MCF 10A (cell line): ENCODE measurements at regions not wholly inside any gene's neighbourhood (a gene's known extent, or its start where the extent isn't known, plus 50 kb on each side); places are given as distances from the start of the nearest gene placed in this dataset.

Source experiments
- BruUV-seq: library from RNA; stranded (reverse); fragments of 400-500 nt; replicated peaks from 2 replicates; lab custom pipeline; 2021; lab: Mats Ljungman, UMichigan
- CTCF ChIA-PET: fragments of 300-600 bp; sonication (Branson Sonifier 250); formaldehyde crosslinking; extraction: SDS; loops from one replicate; lab custom pipeline; 2021; ENCODE audit warnings: antibody characterized with exemption, inconsistent platforms; lab: Yijun Ruan, JAX
- POLR2A ChIA-PET: fragments of 300-600, 350-650 bp; sonication (Branson Sonifier 250); formaldehyde crosslinking; extraction: SDS; loops from one replicate; lab custom pipeline; 2020; ENCODE audit warnings: antibody characterized with exemption, inconsistent platforms; lab: Yijun Ruan, JAX
- DNase-seq: peaks from one replicate; pipeline ENCODE4 v3.0.0-alpha.2; 2018; ENCODE audit not compliant: unreplicated experiment
- H3K27ac Mint-ChIP-seq: one replicate; pipeline ENCODE4 v1.8.0; 2022; ENCODE audit warnings: mild to moderate bottlenecking, low read depth, mixed read lengths; ENCODE audit not compliant: unreplicated experiment
- H3K27me3 Mint-ChIP-seq: one replicate; pipeline ENCODE4 v1.8.0; 2022; ENCODE audit warnings: mixed read lengths; ENCODE audit not compliant: insufficient read depth, unreplicated experiment
- H3K36me3 Mint-ChIP-seq: one replicate; pipeline ENCODE4 v1.8.0; 2022; ENCODE audit warnings: mild to moderate bottlenecking, moderate library complexity, mixed read lengths; ENCODE audit not compliant: insufficient read depth, unreplicated experiment
- H3K4me1 Mint-ChIP-seq: one replicate; pipeline ENCODE4 v1.8.0; 2022; ENCODE audit warnings: mixed read lengths; ENCODE audit not compliant: insufficient read depth, unreplicated experiment
- H3K4me3 Mint-ChIP-seq: one replicate; pipeline ENCODE4 v1.8.0; 2022; ENCODE audit warnings: mild to moderate bottlenecking, moderate library complexity, mixed read lengths; ENCODE audit not compliant: unreplicated experiment
- H3K9me3 Mint-ChIP-seq: one replicate; pipeline ENCODE4 v1.8.0; 2022; ENCODE audit warnings: mixed read lengths; ENCODE audit not compliant: unreplicated experiment
- intact Hi-C: fragments of 100-400 bp; cut with micrococcal nuclease; formaldehyde crosslinking; loops from 2 replicates; pipeline ENCODE4 v1.14.1; 2022
- TF ChIP-seq, protein P1 (sequence below): fragments of 200-600 bp; IDR thresholded peaks from one replicate; pipeline ENCODE4 v1.8.0; 2022; ENCODE audit warnings: antibody characterized with exemption, mild to moderate bottlenecking; ENCODE audit not compliant: unreplicated experiment

DNA sequence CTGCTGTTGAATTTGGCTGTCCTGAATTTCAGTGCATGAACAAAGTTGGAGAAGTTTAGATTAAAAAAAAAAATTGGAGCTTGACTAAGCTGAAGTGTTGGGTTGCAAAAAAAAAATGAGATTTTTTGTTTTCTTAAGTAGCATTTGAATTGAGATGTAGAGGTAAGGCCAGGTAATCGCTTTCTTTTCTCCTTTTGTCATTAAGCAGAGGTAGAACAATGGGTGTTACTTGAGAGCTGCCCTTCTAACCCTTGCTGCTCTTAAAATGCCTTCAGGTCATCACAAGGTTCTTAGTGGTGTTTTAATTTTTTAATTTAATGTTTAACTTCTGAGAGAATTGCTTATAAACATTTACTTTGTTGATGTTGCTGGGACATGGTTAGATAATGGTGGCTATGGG lies 84.1 kb upstream of the PRDM1 start:
- POLR2A ChIA-PET = interaction anchor here (0.6 to 1.0 kb wide), 3 partner anchors 9 to 217 kb away, joined by 3 read pairs; no protein-coding TSS in a partner anchor
- TF ChIP-seq, protein P1, sequence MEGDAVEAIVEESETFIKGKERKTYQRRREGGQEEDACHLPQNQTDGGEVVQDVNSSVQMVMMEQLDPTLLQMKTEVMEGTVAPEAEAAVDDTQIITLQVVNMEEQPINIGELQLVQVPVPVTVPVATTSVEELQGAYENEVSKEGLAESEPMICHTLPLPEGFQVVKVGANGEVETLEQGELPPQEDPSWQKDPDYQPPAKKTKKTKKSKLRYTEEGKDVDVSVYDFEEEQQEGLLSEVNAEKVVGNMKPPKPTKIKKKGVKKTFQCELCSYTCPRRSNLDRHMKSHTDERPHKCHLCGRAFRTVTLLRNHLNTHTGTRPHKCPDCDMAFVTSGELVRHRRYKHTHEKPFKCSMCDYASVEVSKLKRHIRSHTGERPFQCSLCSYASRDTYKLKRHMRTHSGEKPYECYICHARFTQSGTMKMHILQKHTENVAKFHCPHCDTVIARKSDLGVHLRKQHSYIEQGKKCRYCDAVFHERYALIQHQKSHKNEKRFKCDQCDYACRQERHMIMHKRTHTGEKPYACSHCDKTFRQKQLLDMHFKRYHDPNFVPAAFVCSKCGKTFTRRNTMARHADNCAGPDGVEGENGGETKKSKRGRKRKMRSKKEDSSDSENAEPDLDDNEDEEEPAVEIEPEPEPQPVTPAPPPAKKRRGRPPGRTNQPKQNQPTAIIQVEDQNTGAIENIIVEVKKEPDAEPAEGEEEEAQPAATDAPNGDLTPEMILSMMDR = no peak
- intact Hi-C loops = no loop called here
- no peak overlapping the region for H3K4me3 Mint-ChIP-seq
- CTCF ChIA-PET = interaction anchor here (0.6 to 0.9 kb wide), 3 partner anchors 40 to 378 kb away, joined by 3 to 4 read pairs (median 4); no protein-coding TSS in a partner anchor
- no peak for DNase-seq
- H3K4me1 Mint-ChIP-seq = no peaks in the 10 kb centered on the region
- H3K36me3 Mint-ChIP-seq = no peaks in the 10 kb centered on the region
- no peaks in the 10 kb centered on the region for H3K9me3 Mint-ChIP-seq
- no peak overlapping the region for H3K27ac Mint-ChIP-seq
- no peaks in the 10 kb centered on the region for H3K27me3 Mint-ChIP-seq
- BruUV-seq = no TSS peak

DNA sequence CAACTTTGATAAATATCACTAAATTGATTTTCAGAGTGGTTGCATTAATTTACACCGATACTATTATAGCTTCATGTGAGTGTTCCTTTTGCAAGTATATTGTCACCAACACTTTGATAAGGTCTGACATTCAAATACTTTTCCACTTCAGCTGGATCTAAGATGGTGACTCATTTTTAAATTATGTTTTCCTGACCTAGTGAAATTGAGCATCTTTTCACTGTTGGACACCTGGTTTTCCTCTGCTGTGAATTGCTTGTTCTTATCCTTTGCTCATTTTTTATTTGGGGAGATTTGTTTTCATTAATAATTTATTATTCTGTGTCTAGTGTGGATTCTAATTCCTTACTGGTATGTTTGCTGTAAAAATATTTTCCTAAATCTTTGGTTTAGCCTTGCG lies 85.2 kb upstream of the PRDM1 start:
- H3K27me3 Mint-ChIP-seq = no peaks in the 10 kb centered on the region
- H3K4me3 Mint-ChIP-seq = no peak overlapping the region
- no peaks in the 10 kb centered on the region for H3K36me3 Mint-ChIP-seq
- no peaks in the 10 kb centered on the region for H3K4me1 Mint-ChIP-seq
- no peaks in the 10 kb centered on the region for H3K9me3 Mint-ChIP-seq
- no peak overlapping the region for H3K27ac Mint-ChIP-seq
- ChIA-PET POLR2A (interaction anchor here (0.5 kb wide), 2 partner anchors 90 to 190 kb away, joined by 3 read pairs; no protein-coding TSS in a partner anchor), CTCF (interaction anchor here (0.6 kb wide), 1 partner anchor 74 kb away, joined by 3 read pairs; no protein-coding TSS in a partner anchor)
- TF ChIP-seq, protein P1 = no peak
- no TSS peak for BruUV-seq
- intact Hi-C loops = no loop called here
- DNase-seq = no peak

DNA sequence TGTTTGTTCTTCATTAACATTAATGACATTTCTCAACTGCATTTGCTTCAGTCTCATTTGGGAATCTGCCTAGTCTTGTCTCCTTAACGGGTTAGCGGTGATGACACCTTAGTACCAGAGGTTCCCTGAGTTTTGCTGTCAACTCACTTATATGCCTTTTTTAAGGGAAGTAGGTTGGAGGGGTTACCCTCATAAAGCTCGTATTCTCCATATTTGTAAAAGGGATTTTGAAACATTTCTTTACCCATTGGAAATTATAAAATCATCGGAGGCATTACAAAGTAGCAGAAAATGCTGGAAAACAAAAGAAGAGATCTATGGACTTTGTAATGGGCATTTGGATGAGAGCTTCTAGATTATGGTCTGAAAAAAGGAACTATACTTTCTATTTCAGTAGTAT lies 88.7 kb upstream of the PRDM1 start:
- TF ChIP-seq, protein P1 = no peak
- no peak for DNase-seq
- intact Hi-C loops = no loop called here
- H3K4me3 Mint-ChIP-seq = no peak overlapping the region
- ChIA-PET CTCF (no interaction called here), POLR2A (interaction anchor here (0.7 to 1.0 kb wide), 2 partner anchors 86 to 88 kb away, joined by 3 to 7 read pairs; partner anchors contain the start of gene PRDM1)
- H3K27ac Mint-ChIP-seq = no peak overlapping the region
- no TSS peak for BruUV-seq
- H3K4me1 Mint-ChIP-seq = peaks cover 12% of the 10 kb centered on the region
- H3K9me3 Mint-ChIP-seq = no peaks in the 10 kb centered on the region
- no peaks in the 10 kb centered on the region for H3K27me3 Mint-ChIP-seq
- H3K36me3 Mint-ChIP-seq = no peaks in the 10 kb centered on the region

DNA sequence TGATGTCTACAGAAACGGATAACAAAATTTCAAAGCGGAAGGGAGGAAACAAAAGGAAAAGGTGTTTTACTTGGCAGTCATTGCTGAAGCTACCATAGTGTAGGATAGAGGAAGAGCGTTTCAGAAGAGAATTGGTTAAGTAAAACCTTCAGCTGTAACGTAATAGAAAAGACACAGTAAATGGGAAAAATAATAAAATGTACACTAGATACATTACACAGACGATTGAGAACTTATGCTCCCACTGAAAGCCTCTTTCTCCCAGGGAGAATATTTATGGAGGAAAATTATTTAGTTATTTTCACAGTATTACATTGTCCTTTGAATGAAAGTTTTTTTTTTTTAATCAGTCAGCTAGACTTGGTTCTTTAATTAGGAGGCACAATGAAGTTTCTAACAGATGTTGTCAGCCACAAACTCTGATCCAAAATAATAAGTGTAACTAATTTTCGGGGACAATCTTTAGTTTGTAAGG lies 90.7 kb upstream of the PRDM1 start:
- Mint-ChIP-seq H3K36me3 (no peaks in the 10 kb centered on the region), H3K9me3 (no peaks in the 10 kb centered on the region), H3K4me3 (peak overlapping the region; percentile 85), H3K27ac (peak overlapping the region; percentile 30), H3K27me3 (no peaks in the 10 kb centered on the region), H3K4me1 (peaks cover 20% of the 10 kb centered on the region)
- no TSS peak for BruUV-seq
- TF ChIP-seq, protein P1 = no peak
- ChIA-PET POLR2A (interaction anchor here (0.6 to 1.5 kb wide), 6 partner anchors 15 to 1011 kb away, joined by 3 to 12 read pairs (median 4); partner anchors contain the start of gene PRDM1), CTCF (interaction anchor here (0.7 to 1.0 kb wide), 3 partner anchors 54 to 440 kb away, joined by 3 to 4 read pairs (median 3); no protein-coding TSS in a partner anchor)
- intact Hi-C loops = no loop called here
- no peak for DNase-seq
